NCI-H2196 (cell line): ENCODE measurements at regions not wholly inside any gene's neighbourhood (a gene's known extent, or its start where the extent isn't known, plus 50 kb on each side); places are given as distances from the start of the nearest gene placed in this dataset.

Source experiments
- DNase-seq: peaks from one replicate; lab custom pipeline; 2025; ENCODE audit not compliant: unreplicated experiment; lab: John Stamatoyannopoulos, UW

DNA sequence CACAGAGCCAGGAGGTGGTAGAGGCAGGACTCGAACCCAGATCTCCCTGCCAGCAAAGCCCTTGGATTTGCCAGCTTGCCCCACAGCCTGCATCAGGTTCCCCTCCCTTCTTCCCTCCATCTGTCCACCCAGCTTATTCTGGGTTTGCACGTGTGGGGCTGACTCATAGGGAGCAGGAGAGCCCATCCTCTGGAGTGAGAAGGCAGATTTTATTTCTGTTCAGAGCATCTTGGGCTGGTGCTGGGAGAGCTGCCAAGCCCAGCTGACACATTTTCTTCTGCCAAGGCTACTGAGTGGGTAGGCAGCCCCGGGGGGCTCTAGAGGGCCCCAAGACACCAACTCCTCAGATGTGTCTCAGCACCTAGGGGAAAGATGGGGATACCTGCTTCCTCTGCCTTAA lies 106.3 kb upstream of the CRHR1 start:
- no peak for DNase-seq

DNA sequence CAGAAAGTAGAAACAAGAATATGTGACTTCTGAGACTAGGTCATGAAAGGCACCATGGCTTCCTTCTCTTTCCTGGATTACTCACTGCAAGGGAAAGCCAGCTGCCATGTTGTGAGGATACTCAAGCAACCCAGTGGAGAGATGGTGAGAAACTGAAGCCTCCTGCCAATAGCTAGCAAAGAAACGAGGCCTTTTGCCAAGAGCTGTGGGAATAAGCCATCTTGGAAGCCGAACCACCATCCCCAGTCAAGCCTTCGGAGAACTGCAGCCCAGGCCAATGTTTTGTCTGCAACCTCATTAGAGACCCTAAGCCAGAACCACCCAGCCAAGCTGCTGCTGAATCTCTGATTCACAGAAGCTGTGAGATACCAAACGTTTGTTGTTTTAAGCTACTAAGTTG lies 104.7 kb upstream of the CRHR1 start:
- no peak for DNase-seq

DNA sequence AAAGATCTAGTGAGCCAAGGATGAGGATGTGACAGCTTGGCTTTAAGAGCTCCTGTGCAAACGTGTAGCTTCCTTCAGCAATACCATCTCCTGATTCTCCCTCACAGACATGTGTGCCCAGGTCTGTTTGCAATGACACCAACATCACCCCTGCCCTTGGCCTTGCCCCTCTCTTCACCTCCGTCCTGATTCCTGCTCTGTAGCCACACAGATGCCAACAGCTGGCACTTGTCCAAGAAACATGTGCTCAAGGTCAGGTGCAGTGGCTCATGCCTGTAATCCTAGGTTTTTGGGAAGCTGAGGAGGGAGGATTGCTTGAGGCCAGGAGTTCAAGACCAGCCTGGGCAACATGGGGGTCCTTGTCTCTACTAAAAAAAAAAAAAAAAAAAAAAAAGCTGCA lies 103.8 kb upstream of the CRHR1 start:
- DNase-seq: peak; percentile 31

DNA sequence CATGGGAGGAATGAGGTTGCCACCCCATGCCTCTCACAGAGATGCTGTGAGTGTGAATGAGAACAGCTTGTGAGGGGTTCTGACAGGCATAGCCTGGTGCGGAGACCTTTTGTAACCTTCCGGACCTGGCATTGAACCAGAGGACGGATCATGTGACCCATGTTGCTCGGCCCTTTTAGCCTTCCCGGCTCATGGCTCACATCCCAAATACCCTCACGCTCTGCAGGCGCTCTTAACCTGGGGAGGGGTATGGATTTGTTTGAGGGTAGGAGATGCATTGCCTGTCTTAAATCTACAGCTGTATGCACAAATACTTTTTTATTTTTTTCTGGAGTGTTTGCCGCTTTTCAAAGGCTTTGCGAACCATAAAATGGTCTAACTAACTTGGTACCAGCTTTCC lies 102.4 kb upstream of the CRHR1 start:
- peak; percentile 12 for DNase-seq

DNA sequence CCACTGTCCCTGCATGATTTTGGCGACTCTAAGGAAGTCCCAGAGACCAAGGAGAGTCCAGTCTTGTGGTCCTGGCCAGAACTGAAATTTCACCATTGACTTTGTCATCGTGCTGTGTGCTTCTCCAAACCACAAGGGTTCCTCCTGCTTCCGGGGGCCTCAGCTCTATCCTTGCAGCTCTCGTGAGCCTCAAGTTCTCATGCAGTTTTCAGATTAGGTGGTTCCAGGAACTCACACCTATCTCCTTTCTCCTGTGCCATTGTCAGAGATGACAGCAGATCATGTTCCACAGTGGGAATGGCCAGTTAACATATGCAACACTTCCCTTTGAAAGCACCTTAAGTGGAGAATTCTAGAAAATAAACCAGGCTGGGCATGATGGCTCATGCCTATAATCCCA lies 97.9 kb upstream of the CRHR1 start:
- DNase-seq: no peak

DNA sequence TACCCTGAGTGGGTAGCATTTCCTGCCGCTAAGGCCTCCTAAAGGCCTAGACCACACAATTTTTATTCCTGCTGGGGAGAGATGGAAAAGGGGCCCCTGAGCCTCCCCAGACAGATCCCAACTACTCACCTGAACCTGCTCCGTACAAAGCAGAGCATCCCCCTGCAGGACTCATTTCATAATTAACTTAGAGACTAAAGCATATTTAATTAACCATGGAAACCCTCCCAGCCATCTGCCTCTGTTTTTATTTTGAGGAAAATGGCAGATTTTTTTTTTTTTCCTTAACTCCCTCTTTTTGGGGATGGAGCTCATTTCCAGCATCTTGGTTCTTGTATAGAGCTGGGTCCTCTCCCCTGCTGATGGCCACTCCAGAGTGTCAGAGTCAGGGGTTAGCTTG lies 96.5 kb upstream of the CRHR1 start:
- DNase-seq: no peak

DNA sequence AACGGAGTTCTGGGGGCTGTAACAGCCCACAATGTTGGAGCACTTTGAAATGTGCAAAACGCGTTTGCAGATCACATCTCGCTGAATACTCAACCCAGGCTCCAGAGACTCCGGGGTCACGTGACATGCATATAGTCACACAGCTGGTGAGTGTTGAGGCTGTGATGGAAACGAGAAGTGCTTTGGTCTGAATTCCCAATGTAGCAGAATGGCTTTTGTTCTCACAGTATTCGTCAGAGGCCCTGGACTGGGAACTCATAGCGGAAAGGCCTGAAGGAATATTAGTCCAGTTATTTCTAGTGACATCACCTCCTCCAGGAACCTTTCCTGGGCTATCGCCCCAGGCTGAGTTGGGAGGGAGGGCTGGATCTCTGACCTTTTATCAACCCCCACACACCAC lies 95.8 kb upstream of the CRHR1 start:
- no peak for DNase-seq

DNA sequence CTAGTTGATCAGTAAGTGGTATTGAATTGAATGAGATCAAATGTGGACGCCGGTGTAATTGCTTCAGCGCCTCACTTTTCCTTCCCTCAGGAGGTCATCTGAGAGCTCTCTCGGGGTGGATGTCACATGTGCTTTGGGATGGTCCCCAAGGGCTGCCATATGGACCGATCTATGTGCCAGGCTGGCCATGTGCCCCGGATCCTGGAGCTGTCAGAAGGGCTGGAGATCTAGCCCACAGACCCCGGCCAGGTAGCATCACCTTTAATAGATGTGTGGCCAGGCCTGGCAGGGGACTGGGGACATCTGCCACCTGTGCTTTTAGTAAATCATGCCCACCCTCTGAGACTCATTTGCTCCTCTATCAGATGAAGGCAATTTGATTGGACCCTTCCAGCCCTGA lies 95.3 kb upstream of the CRHR1 start:
- DNase-seq: no peak

DNA sequence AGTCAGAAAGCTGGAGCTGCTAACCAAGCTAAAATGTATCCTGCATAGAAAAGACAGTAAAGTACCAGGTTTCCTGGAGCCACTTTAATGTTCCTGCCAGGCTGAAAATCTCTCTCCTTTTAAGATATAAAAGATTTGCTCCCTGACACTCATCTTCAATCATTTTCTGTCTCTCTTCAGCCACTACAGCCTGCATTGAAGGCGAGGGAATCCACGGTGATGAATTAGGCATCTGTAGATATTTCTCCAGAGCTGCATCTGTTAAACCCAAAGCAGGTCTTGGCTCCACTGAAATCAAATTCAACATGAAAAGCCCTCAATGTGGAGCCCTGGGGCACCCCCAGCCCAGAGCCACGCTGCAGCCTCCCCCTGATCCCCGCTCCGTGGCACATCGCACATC lies 94.7 kb upstream of the CRHR1 start:
- no peak for DNase-seq

DNA sequence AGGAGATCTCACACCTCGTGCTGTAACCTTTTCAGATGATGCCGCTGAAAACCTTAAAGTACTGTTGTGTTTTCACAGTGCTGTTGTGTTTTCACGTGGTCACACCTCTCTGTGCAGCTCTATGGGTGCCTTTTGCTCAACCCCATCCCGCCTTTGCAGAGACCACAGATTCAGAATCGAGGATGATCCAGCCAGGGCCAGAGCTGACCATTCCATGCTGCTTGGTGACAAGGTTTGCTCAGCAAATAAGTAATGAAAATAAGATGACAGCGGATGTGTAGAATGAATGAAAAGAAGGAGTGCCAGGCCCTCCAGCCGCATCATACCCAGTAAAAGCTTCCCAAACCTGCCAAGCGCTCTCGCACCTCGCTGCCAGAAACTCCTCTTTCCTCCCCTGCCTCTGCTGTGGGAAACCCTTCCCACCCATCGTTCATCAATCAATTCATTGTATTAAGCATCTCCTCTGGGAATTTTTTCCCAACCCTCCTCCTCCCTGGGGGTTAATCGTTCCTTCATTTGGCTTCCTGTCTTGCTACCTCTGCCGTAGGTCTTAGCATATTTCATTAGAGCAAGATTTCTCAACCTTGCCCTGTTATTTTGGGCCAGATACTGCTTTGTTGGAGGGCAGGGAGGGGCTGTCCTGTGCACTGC lies 93.4 kb upstream of the CRHR1 start:
- no peak for DNase-seq

DNA sequence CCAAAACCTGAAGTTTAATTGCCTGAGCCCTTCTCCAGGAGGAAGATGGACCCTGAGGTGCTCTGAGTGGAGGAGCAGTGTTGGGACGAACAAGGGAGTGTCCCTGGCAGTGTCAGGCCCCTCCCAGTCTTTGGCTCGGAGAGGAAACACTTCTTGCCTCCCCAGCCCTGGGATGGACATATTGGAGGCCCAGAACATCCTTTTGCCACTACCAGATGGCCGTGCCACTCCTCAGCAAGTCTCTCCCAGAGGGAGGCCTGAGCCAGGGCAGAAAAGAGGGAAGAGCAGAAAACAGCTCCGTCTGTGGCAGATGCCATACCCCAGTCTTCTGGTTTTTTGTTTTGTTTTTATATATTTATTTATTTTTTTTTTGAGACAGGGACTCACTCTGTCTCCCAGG lies 91.5 kb upstream of the CRHR1 start:
- DNase-seq: no peak

DNA sequence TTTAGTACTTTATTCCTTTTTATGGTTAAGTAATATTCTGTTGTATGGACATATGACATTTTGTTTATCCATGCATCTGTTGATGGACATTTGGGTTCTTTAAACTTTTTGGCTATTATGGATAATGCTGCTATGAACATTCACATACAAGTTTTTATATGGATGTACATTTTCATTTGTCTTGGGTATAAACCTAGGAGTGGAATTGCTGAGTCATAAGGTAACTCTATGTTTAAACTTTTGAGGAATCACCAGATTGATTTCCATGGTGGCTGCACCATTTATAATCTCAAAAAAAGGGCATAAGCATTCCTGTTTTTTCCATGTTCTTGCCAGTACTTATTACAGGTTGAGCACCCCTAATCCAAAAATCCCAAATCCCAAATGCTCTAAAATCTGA lies 90.3 kb upstream of the CRHR1 start:
- DNase-seq: no peak

DNA sequence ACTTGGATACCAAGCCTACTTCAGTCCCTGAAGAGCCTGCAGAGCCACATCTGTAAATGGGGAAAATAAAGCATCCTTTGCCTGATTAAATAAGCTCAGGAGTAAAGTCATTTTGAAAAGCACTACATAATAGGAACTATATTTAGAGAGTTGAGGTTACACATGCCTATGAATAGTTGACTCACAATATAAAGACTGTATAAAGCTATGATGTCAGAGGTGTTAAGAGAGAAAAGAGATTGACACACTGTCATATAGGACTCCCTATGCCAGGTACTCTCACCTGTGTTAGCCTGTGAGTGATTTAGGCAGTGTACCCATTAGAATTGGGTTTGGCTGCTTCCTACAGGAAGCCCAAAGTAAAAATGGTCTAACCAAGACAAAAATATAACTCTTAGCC lies 87.7 kb upstream of the CRHR1 start:
- no peak for DNase-seq

DNA sequence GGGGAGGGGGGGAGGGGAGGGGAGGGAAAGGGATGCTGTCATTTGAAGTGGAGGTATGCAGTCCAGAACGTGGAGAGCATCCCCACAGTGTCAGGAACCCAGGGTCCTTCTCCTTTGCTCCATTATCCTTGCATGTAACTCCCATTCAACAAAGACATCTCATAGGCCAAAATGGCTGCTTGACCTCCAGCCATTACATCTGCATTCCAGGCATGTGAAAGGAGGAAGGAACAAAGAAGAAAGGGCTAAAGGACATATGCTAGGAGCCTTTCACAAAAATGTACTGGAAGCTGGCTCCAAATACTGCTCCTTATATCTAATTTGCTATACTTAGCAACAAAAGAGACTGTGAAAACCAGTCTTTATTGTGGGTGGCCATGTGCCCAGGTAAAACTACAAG lies 87.0 kb upstream of the CRHR1 start:
- no peak for DNase-seq

DNA sequence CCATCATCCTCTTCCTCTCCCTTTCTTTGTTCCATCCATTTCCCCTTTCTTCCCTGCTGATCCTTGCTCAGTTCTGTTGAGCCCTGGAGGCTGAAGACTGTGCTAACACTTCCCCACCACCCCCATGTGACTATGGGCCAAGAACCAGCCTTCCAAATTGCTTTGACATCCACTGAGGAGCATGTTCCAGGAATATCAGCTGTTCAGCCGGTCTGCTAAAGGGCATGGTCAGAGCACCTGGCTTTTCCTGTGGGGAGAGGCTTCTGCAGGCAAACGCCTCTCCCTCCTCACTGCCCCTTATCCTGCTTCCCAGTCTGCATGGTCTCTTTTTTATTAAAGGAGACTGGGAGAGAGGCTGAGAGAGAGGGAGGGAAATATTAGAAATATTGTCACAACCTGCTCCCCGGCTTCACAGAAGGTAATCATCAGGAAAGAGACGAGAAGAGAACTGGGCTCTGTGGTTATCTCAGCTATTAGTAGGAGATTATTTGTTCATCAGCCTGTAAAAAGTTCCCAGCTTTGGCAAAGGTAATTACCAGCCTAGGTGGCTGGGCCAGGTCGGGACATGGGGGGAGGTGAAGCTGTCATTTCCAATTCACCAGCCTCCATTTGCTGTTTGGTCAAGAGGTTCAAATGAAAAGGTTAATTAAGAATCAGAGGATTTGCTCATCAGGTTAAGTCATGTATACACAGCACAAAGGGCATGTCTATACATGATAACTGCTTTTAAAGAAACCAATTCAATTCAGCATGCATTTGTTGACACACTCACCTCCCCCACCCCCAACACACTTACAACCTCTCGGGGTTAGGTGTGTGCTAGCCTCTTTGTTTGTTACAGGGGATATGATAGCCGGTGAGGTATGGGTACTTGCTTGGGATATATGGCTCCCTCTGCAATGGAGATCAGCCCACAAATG lies 83.7 kb upstream of the CRHR1 start:
- DNase-seq: peak; percentile 26

DNA sequence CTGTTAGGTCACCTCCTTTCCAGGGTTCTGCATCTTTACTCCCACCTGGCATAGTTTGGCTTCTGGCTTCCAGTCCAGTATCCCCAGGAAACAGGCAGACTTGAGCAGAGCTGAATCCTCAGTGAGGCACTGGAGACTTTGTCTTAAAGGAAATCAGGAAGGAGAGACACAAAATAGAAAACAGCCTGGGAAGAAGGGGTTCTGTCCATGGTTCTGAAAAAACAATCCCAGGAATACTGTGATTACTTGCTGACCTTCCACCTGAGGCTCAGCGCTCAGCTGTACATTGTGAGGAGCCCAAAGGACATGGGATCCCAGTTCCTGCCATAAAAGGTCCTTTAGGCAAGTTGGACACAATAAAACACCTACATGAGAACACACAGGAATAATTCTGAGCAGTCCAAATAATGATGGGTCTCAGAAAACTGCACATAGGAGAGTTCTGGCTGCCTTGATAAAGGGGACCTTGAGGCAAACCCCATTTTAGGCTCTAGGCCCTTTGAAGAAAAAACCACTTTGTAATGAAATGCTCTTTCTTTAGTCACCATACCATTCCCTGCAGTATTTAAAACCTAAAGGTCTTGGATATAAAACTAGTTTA lies 81.4 kb upstream of the CRHR1 start:
- no peak for DNase-seq

DNA sequence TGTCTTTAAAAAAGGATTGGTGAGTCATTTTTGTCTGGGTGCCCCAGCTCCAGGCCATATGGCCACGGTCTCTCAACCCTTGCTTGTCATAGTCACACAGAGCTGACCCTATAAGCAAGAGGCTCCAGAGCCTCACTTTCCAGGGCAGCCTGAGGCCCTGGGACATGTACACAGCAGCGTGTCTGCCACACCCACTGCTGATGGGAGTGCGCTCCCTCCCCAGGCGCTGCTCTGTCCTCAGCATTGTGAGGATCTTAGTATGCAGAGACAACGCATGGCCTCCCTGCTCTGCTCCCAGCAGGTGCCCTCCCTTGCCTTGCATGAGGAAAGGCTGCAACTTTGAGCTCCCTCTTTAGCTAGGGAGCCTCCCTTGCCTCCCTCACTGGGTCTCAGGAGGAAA lies 80.8 kb upstream of the CRHR1 start:
- no peak for DNase-seq

DNA sequence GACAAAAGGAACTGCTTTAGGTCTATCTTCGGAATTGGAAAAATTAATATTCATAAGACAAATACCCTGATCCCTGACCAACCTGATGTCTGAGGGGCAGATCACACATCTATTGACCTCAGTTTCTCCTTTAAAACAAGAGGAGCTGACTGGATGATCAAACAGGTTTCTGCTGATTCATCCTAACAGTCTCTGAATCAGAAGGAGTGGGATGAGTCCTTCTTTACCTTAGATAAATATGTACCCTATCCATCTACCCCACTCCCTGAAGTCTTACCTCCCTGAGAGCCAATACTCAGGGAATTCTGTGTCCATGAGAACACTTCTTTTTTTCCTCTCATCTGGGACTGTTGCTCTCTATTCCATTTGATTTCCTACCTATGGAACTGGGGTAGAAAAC lies 80.3 kb upstream of the CRHR1 start:
- DNase-seq: no peak

DNA sequence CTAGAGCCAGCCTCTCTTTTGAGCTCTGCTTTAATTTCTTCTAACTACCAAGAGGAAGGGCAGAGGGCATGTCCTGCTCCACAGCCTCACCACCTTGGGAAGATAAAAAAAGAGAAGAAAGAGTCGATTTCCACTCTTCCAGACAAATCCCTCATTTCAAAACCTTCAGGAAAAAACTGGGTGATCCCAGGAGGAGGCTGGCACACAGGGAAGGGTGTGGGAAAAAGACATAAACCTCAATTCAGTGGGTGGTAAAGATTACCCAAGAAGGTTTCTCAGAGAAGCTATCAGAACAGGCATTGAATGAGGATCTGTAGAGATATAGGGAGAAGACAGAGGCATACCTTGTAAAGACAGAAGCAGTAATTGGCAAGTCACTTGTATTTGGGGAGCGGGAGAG lies 79.9 kb upstream of the CRHR1 start:
- no peak for DNase-seq

DNA sequence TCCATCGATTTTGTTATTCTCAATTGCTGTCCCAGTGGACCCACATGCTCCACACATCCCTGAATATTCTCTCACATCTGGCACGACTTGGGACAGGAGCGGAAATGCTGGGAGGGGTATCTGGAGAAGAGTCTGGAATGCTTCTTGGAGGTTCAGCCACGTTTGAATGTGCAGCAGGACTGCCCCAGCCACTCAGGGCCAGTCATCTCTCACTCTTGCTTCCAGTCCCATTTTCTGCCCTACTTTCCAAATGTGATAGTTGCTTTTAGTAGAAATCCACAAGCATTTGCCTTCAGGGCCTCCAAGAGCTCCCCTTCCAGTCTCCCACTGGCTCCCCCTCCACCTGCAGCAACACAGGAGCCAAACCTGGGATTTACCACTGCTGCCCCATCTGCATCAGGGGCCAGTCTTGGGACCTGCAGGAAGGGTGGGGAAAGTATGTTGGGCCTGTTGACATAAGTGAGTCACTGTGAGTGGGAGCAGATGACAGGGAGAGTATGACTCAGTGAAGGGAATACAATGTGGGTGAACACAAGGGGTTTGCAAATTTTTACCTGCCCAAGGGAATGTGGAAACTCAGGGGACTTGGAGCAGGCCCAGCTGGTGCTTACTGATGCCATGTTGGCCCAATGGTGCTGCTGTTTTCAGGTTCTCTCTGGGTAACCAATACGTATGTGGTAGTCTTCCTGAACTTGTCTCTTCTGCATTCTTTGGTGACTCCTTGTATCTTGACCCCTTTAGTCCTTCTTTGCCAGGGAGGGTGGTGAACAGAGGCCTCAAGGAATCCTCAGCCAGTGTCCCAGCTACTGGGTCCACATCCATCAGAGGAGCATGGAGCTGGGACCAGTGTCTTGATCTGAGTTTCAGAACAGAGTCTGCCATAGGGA lies 78.8 kb upstream of the CRHR1 start:
- no peak for DNase-seq

DNA sequence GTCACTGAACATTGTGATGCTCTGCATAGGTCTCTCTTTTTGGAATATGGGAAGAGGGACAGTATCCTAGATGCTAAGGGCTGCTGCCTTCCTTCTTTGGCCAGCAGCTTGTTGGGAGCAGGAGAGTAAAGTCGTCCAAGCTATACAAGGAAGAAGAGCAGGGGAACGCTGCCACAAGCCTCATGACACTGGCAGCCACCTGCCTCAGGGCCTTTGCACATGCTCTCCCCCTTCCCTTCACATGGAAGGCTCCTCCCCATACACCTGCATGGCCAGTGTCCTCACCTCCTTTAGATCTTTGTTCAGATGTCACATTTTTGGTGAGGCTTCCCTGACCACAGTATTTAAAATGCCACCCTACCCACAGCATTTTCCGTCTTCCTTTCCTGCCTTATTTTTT lies 78.1 kb upstream of the CRHR1 start:
- DNase-seq: no peak
